Neural progenitor cell (in vitro differentiated cells): ENCODE measurements at regions not wholly inside any gene's neighbourhood (a gene's known extent, or its start where the extent isn't known, plus 50 kb on each side); places are given as distances from the start of the nearest gene placed in this dataset.

ENCODE experiments used
- DNase-seq: peaks from one replicate; pipeline ENCODE4 v3.0.0-alpha.2; 2016; ENCODE audit warnings: low spot score
- H2AFZ ChIP-seq: fragments of 200-600 bp; sonication (generic); replicated peaks from 2 replicates; pipeline ENCODE4 v1.6.1; 2016; ENCODE audit warnings: antibody characterized with exemption
- H3F3A ChIP-seq: fragments of 200-600 bp; sonication (generic); 2 replicates; pipeline ENCODE4 v1.6.1; 2016; ENCODE audit warnings: antibody characterized with exemption, low read depth
- H3K27ac ChIP-seq: fragments of 200-600 bp; sonication (generic); 2 replicates; pipeline ENCODE4 v1.5.1; 2016; ENCODE audit warnings: mild to moderate bottlenecking
- H3K27me3 ChIP-seq: fragments of 200-600 bp; sonication (generic); 2 replicates; pipeline ENCODE4 v1.6.1; 2016; ENCODE audit warnings: mild to moderate bottlenecking, moderate library complexity
- H3K36me3 ChIP-seq: fragments of 200-600 bp; sonication (generic); 2 replicates; pipeline ENCODE4 v1.5.1; 2016
- H3K4me1 ChIP-seq: fragments of 200-600 bp; sonication (generic); 2 replicates; pipeline ENCODE4 v1.6.1; 2016; ENCODE audit warnings: mixed run types
- H3K4me2 ChIP-seq: fragments of 200-600 bp; sonication (generic); 2 replicates; pipeline ENCODE4 v1.6.1; 2016
- H3K4me3 ChIP-seq: fragments of 200-600 bp; sonication (generic); 2 replicates; pipeline ENCODE4 v1.5.1; 2016
- H3K79me2 ChIP-seq: fragments of 200-600 bp; sonication (generic); 2 replicates; pipeline ENCODE4 v1.6.1; 2016; ENCODE audit warnings: low read depth
- H3K9ac ChIP-seq: fragments of 200-600 bp; sonication (generic); 2 replicates; pipeline ENCODE4 v1.6.1; 2016
- H3K9me3 ChIP-seq: fragments of 200-600 bp; sonication (generic); 2 replicates; pipeline ENCODE4 v1.5.1; 2016; ENCODE audit warnings: low read depth
- H4K20me1 ChIP-seq: fragments of 200-600 bp; sonication (generic); 2 replicates; pipeline ENCODE4 v1.6.1; 2016; ENCODE audit warnings: low read depth
- H3K27ac Mint-ChIP-seq: 3 replicates; pipeline ENCODE4 v1.8.0; 2021; ENCODE audit warnings: mixed read lengths
- H3K27me3 Mint-ChIP-seq: 2 replicates; pipeline ENCODE4 v1.8.0; 2022; ENCODE audit warnings: low read depth, mild to moderate bottlenecking, inconsistent platforms, moderate library complexity, mixed read lengths; ENCODE audit not compliant: insufficient read depth
- H3K36me3 Mint-ChIP-seq: 3 replicates; pipeline ENCODE4 v1.8.0; 2021; ENCODE audit warnings: mixed read lengths
- H3K4me1 Mint-ChIP-seq: 3 replicates; pipeline ENCODE4 v1.8.0; 2021; ENCODE audit warnings: mixed read lengths
- H3K4me3 Mint-ChIP-seq: 3 replicates; pipeline ENCODE4 v1.8.0; 2021; ENCODE audit warnings: mild to moderate bottlenecking, moderate library complexity, mixed read lengths
- H3K9me3 Mint-ChIP-seq: 3 replicates; pipeline ENCODE4 v1.8.0; 2020; ENCODE audit warnings: mixed read lengths
- EZH2 ChIP-seq: fragments of 200-600 bp; sonication (generic); IDR thresholded peaks from 2 replicates; pipeline ENCODE4 v1.6.1; 2017; ENCODE audit warnings: antibody characterized with exemption, mild to moderate bottlenecking, moderate library complexity
- EZH2phosphoT487 ChIP-seq: fragments of 200-600 bp; sonication (generic); IDR thresholded peaks from 2 replicates; pipeline ENCODE4 v1.6.1; 2017; ENCODE audit warnings: antibody characterized with exemption
- TF ChIP-seq, protein P1 (sequence below): fragments of 200-600 bp; sonication (generic); IDR thresholded peaks from 2 replicates; pipeline ENCODE4 v1.5.1; 2017; ENCODE audit warnings: antibody characterized with exemption, mild to moderate bottlenecking

DNA sequence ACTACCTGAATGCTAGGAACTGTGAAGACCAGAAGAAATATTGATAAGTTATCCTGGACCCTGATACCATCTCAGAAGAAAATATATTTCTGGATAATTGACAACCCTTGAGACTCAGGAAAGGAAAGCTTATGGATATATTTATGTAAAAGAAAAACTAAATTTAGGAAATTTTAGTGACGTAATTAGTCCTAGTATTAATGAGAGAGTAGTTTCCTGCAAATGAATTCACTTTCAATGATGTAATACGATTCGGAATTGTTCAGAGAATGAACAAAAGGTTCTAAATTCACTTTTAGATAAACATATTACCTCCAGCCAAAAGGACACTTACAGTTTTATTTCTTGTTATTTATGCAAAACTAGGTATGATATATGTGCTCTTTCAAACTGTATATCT lies 1120.1 kb upstream of the NCAM2 start:
- H3K27me3 Mint-ChIP-seq, result no peaks in the 10 kb centered on the region
- Histone ChIP-seq H3K27ac (no peak overlapping the region), H3K9me3 (no peaks in the 10 kb centered on the region), H3K36me3 (no peaks in the 10 kb centered on the region), H3F3A (no peaks in the 10 kb centered on the region), H3K4me2 (no peak overlapping the region), H3K79me2 (no peaks in the 10 kb centered on the region), H3K4me3 (no peak overlapping the region), H2AFZ (no peak overlapping the region), H4K20me1 (no peaks in the 10 kb centered on the region), H3K9ac (no peak overlapping the region), H3K4me1 (no peaks in the 10 kb centered on the region), H3K27me3 (no peaks in the 10 kb centered on the region)
- no peaks in the 10 kb centered on the region for H3K4me1 Mint-ChIP-seq
- DNase-seq, result no peak
- no peaks in the 10 kb centered on the region for H3K9me3 Mint-ChIP-seq
- TF ChIP-seq EZH2 (no peak), EZH2phosphoT487 (no peak)
- TF ChIP-seq, protein P1, sequence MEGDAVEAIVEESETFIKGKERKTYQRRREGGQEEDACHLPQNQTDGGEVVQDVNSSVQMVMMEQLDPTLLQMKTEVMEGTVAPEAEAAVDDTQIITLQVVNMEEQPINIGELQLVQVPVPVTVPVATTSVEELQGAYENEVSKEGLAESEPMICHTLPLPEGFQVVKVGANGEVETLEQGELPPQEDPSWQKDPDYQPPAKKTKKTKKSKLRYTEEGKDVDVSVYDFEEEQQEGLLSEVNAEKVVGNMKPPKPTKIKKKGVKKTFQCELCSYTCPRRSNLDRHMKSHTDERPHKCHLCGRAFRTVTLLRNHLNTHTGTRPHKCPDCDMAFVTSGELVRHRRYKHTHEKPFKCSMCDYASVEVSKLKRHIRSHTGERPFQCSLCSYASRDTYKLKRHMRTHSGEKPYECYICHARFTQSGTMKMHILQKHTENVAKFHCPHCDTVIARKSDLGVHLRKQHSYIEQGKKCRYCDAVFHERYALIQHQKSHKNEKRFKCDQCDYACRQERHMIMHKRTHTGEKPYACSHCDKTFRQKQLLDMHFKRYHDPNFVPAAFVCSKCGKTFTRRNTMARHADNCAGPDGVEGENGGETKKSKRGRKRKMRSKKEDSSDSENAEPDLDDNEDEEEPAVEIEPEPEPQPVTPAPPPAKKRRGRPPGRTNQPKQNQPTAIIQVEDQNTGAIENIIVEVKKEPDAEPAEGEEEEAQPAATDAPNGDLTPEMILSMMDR, result no peak
- H3K27ac Mint-ChIP-seq, result no peak overlapping the region
- H3K4me3 Mint-ChIP-seq, result no peak overlapping the region
- no peaks in the 10 kb centered on the region for H3K36me3 Mint-ChIP-seq

DNA sequence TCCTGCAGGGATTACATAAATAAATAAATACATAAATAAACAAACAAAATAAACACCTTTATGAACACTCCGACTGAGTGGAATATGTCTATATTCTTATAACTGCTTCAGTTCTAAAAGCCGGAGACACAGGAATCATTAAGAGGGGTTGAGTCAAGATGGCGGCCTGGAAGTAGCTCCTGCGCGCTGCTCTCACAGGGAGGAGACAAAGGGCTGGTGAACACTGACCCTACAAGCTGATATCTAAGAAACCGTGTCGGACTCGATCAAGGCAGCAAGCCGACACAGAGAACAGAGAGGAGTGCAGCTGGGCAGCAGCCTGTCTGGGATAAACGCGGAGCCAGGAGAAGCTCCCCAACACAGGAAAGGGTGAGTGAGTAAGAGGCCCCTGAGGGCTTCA lies 1098.6 kb upstream of the NCAM2 start:
- TF ChIP-seq, protein P1, result no peak
- no peak for TF ChIP-seq EZH2phosphoT487
- no peak for TF ChIP-seq EZH2
- H3K4me1 Mint-ChIP-seq, result no peaks in the 10 kb centered on the region
- no peak overlapping the region for H3K4me3 Mint-ChIP-seq
- Histone ChIP-seq H4K20me1 (no peaks in the 10 kb centered on the region), H3K4me3 (no peak overlapping the region), H3K9ac (no peak overlapping the region), H3K4me2 (no peak overlapping the region), H3F3A (no peaks in the 10 kb centered on the region), H3K4me1 (no peaks in the 10 kb centered on the region), H3K79me2 (no peaks in the 10 kb centered on the region), H3K36me3 (no peaks in the 10 kb centered on the region), H3K27ac (no peak overlapping the region), H3K9me3 (no peaks in the 10 kb centered on the region), H2AFZ (no peak overlapping the region), H3K27me3 (no peaks in the 10 kb centered on the region)
- H3K36me3 Mint-ChIP-seq, result no peaks in the 10 kb centered on the region
- peaks cover 2% of the 10 kb centered on the region for H3K27me3 Mint-ChIP-seq
- H3K9me3 Mint-ChIP-seq, result peaks cover 4% of the 10 kb centered on the region
- no peak overlapping the region for H3K27ac Mint-ChIP-seq
- no peak for DNase-seq

DNA sequence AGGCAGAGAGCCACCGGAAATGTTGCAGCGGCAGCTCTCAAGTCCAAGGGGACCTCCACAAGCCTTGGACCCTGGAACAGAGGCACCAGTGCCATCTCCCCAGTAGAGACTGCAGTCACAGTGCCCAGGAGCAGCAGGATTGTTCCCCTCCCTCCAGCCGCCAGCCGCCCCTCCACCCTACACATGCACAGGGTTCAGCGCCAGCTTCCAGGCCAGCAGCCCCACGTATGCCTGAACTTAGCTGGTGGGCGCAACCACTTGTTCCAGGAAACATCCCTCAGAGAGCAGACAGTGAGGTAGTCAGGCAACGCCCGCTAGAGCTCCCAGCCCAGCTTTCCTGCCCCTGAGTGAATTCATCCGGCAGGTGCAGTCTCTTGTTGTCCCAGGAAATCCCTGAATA lies 1098.1 kb upstream of the NCAM2 start:
- H3K4me1 Mint-ChIP-seq, result no peaks in the 10 kb centered on the region
- Histone ChIP-seq H3K4me3 (no peak overlapping the region), H3K9ac (no peak overlapping the region), H2AFZ (no peak overlapping the region), H3K36me3 (no peaks in the 10 kb centered on the region), H3K27ac (no peak overlapping the region), H3K4me2 (no peak overlapping the region), H3F3A (no peaks in the 10 kb centered on the region), H4K20me1 (no peaks in the 10 kb centered on the region), H3K9me3 (no peaks in the 10 kb centered on the region), H3K79me2 (no peaks in the 10 kb centered on the region), H3K27me3 (no peaks in the 10 kb centered on the region), H3K4me1 (no peaks in the 10 kb centered on the region)
- no peak for DNase-seq
- peaks cover 4% of the 10 kb centered on the region for H3K9me3 Mint-ChIP-seq
- TF ChIP-seq EZH2phosphoT487 (no peak), EZH2 (no peak)
- TF ChIP-seq, protein P1, result no peak
- H3K4me3 Mint-ChIP-seq, result no peak overlapping the region
- H3K36me3 Mint-ChIP-seq, result no peaks in the 10 kb centered on the region
- H3K27me3 Mint-ChIP-seq, result peaks cover 2% of the 10 kb centered on the region
- no peak overlapping the region for H3K27ac Mint-ChIP-seq

DNA sequence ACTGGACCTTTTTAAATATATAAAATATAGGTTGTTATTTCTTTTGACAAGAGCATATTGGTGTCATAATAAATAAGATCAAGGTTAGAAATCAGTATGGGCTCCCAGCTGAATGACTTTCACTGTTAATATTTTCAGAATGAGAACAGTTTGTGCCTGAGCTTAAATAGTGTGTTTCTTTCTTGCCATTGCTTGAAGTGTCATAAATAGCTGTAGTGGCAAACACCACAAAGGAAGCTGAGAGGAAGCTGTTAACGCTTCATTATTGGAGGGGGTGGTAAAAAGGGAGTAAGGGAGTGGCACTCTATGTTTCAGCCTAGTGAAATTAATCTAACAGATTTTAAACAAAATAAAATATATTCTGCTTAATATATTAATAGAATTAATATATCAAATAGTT lies 1089.8 kb upstream of the NCAM2 start:
- no peak overlapping the region for H2AFZ ChIP-seq

More for the DNA sequence above, 1089.8 kb upstream of the NCAM2 start:
- no peaks in the 10 kb centered on the region for H4K20me1 ChIP-seq
- no peaks in the 10 kb centered on the region for H3K4me1 ChIP-seq
- no peaks in the 10 kb centered on the region for H3K27me3 ChIP-seq
- Mint-ChIP-seq H3K9me3 (no peaks in the 10 kb centered on the region), H3K36me3 (no peaks in the 10 kb centered on the region), H3K27me3 (no peaks in the 10 kb centered on the region), H3K27ac (no peak overlapping the region), H3K4me3 (no peak overlapping the region), H3K4me1 (no peaks in the 10 kb centered on the region)
- no peak for DNase-seq
- H3K9me3 ChIP-seq, result no peaks in the 10 kb centered on the region
- no peak overlapping the region for H3K4me2 ChIP-seq
- H3K79me2 ChIP-seq, result no peaks in the 10 kb centered on the region
- no peak overlapping the region for H3K4me3 ChIP-seq
- H3K36me3 ChIP-seq, result no peaks in the 10 kb centered on the region
- TF ChIP-seq, protein P1, result no peak
- no peak for TF ChIP-seq EZH2
- H3K27ac ChIP-seq, result no peak overlapping the region
- no peaks in the 10 kb centered on the region for H3F3A ChIP-seq
- no peak overlapping the region for H3K9ac ChIP-seq
